GM18520 (cell line): ENCODE measurements at regions not wholly inside any gene's neighbourhood (a gene's known extent, or its start where the extent isn't known, plus 50 kb on each side); places are given as distances from the start of the nearest gene placed in this dataset.
"Not testable (repeated sequence)": the region's sequence is repeated elsewhere in the genome, so short reads cannot be mapped to it uniquely, and the experiment has no call there.

Source experiments
- ATAC-seq: cut with Tn5 transposase; IDR thresholded peaks from one replicate; pipeline ENCODE4 v1.9.1; 2021; ENCODE audit not compliant: unreplicated experiment

DNA sequence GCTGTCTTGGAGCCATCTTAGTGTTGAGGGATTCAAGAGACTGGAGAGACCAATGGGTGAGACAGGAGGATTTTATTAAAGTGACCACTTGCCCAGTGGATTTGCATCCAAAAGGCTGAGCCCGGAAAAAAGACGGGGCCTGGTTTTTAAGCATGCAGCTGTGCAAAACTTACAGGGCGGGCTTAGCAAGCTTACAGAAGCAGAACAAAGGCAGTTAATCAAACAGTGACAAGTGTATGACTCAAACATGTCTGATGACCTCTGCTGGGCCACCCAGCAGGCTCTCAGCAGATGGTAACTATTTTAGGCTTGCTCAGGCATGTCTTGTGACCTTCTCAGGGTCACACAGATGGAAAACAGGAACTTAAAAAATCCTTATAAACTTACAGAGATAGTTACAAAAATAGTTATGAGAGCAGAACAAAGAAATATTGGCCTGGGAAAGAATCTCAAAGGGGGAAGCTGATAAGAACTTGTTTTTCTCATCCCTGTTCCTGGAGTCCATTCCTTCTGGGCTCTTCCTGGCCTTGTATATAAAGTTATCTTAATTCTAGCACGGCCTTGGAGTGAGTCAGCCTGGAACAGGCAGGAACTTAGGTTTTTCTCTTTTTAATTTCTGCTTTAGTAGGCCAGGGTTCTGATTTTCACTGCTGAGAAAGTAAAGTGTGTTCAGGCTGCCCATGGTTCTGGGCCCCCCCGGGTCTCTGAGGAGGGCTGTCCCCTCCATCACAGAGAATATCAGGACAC lies 141.3 kb downstream of the CCDC74A start:
- ATAC-seq = not testable (repeated sequence)

DNA sequence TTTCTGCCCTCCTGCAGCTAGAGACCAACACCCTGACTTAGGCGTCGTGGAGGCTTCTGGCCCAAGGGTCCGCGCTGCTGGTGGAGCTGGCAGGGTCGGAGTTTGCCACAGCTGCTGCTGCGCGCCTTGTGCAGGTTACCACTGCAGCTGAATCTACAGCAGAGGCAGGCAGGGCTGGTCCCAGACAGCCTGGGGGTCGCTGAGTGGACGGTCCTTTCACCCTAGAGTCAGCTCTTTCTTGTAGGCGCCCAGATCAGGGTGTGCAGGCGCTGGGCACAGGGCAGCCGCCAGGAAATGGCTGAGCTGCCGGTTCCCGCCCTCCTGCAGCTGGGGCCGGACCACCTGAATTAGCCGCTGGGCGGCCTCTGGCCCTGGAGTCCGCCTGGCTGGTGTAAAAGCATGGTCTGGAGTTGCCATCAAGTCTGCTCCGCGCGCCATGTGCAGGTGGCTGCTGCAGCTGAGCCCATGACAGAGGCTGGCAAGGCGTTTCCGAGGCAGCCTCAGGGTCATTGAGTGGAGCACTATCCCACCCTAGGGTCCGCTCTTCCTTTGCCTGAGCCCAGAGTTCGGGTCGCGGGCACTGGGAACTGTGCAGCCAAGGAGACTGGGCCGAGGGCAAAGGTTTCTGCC lies 144.3 kb downstream of the CCDC74A start:
- not testable (repeated sequence) for ATAC-seq

DNA sequence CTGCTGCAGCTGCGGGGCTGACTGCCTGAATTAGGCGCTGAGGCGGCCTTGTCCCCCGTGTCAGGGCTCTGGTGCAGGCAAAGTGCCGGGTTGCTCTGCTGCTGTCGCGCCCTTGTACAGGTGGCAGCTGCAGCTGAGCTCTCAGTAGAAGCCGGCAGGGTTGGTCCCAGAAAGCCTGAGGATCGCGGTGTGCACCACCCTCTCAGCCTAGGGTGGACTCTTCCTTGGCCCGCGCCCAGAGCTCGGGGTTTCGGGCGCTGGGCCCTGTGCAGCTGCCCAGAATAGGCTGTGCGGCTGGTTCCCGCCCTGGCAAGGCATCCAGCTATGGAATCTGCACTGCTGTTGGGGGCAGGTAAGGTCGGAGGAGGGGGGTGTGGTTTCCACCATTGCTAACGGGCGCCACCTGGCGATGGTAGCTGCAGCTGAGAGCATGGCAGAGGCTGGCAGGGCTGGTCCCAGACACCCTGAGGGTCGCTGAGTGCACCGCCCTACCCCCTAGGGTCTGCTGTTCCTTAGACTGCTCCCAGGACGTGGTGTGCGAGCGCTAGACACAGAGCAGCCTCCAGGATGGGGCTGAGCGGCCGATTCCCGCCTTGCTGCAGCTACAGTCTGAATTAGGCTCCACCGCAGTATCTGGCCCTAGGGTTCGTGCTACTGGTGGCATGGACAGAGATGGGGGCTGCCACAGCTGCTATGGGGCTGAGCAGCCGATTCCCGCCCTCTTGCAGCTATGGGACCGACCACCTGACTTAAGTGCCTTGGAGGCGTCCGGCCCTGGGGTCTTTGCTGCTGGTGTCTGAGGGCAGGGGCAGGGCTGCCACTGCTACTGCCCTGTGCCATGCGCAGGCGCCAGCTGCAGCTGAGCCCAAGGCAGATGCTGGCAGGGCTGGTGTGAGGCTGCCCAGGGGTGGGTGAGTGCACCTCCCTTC lies 145.0 kb downstream of the CCDC74A start:
- ATAC-seq = peak; percentile 77

DNA sequence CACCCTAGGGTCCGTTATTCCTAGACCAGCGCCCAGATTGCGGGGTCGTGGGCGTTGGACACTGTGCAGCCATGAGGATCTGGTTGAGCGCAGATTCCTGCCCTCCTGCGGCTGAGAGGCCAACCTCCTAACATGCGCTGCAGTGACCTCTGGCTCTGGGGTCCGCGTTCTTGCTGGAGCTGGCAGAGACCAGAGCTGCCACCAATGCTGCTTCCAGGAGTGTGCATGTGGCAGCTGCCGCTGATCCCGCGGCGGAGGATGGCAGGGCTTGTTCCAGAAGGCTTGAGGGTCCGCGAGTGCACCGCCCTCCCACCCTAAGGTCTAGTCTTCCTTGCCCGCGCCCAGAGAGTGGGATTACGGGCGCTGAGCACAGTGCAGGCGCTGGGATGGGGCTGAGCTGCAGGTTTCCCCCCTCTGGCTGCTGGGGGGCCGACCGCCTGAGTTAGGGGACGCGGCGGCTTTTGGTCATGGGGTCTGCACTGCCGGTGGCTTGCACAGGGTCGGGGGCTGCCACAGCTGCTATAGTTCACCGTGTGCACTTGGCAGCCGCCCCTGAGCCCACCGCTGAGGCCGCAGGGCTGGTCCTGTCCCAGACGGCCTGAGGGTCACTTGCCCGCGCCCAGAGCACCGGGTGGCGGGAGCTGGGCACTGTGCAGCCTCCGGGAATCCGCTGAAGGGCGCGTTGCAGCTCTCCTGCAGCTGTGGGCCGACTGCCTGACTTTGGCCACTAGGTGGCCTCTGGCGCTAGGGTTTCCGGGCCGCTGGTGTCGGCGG lies 145.9 kb downstream of the CCDC74A start:
- peak; percentile 92 for ATAC-seq

DNA sequence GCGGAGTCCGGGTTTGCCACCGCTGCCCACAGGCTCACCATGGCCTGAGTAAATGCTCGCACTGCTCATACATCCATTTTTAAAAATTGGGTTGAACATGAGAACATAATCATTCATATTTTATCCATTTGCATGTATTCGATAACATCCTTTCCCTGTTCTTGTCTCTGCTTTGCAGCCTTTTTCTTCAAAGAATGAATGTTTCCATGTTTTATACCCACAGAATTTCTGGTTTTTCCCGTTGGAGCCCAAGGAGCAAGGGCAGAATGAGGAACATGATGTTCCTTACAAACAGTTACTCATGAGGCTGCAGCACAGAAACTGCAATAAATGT lies 146.5 kb downstream of the CCDC74A start:
- peak; percentile 5 for ATAC-seq

DNA sequence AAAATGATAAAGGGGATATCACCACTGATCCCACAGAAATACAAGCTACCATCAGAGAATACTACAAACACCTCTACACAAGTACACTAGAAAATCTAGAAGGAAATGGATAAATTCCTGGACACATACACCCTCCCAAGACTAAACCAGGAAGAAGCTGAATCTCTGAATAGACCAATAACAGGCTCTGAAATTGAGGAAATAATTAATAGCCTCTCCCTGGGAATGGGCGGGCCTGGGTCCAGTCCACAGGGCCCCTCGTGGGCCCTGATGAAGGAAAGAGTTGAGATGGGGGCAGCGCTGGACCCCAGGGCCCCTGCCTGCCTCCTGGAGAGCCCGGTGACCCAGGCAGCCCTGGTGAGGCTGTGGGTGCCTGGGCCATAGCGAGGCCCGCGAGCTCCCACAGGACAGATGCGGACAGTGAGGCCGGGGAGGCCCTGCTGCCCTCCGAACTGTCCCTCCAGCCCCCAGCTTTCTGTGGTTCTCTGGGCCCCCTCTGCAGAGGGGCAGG lies 154.0 kb downstream of the CCDC74A start:
- ATAC-seq = not testable (repeated sequence)

DNA sequence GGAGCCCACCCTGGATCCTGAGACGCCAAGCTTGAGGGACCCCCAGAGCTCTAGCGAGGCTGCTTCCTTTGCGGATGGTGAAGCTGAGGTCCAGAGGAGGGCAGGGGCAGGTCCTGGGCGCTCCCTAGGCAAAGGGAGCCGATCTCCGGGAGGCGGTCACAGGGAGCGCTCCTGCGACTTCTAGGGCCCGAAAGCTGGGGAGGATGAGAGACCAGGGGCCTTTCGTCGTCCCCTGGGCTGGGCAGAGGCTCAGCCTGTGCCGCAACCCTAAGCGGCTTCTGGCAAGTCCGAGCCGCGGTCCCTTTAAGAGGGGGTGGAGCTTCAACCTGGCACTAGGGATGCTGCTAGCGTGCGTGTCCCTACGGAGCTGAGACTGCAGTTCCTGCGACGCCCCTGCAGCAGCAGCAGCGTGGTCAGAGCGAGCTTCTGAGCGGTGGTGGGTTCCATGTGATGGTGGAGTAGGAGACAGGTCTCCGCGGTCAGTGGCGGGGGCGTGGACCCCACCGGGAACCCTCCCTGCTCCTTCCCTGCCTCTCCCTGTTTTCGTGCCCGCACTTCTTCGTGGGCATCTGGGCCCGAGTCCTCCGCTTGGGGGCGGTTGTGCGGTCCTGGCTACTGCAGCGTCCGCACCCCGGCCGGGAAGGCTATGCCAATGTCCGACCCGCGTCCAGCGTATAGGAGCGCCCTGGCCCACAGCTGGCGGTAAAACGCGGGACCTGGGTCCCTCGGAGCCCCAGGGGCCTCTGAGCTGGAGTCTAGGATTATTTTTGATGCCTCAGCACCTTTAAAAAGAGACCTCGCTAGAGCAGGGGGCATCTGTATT lies 154.6 kb downstream of the CCDC74A start:
- ATAC-seq = peak; percentile 100

DNA sequence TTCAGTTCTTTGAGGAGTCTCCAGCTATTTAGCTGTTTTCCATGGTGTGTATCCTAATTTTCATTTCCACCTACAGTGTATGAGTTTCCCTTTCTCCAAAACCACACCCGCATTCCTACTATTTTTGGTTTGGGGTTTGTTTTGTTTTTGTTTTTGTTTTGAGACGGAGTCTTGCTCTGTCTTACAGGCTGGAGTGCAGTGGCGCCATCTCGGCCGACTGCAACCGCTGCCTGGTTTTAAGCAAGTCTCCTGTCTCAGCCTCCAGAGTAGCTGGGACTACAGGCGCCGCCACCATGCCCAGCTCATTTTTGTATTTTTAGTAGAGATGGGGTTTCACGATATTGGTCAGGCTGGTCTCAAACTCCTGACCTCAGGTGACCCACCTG lies 155.2 kb downstream of the CCDC74A start:
- ATAC-seq = not testable (repeated sequence)

DNA sequence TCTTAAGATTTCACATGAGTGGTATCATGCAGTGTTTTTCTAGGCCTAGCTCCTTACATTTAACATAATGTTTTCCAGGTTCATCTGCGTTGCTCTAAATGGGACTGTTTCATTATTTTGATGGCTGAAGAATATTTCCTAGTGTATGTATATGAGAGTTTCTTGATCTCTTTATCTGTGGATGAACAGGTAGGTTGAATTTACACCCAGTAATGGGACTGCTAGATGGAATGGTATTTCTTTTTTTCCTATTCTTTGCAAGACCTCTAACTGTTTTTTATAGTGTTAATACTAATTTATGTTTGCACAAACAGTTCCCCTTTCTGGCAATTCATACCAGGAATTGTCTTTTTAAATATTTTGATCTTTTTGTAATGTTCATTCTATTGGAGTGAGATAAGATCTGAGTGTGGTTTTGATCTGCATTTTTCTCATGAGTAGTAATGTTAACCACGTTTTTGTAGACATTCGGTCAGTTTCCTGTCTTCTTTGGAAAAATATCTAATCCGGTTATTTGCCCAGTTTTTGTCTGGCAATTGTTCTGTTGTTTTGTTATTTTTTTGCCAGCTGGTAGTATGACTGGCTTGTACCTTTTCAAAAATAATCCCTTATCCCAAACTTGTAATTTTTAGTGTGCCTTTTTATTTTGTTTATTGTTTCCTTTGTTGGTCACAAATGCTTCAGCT lies 157.1 kb downstream of the CCDC74A start:
- not testable (repeated sequence) for ATAC-seq

DNA sequence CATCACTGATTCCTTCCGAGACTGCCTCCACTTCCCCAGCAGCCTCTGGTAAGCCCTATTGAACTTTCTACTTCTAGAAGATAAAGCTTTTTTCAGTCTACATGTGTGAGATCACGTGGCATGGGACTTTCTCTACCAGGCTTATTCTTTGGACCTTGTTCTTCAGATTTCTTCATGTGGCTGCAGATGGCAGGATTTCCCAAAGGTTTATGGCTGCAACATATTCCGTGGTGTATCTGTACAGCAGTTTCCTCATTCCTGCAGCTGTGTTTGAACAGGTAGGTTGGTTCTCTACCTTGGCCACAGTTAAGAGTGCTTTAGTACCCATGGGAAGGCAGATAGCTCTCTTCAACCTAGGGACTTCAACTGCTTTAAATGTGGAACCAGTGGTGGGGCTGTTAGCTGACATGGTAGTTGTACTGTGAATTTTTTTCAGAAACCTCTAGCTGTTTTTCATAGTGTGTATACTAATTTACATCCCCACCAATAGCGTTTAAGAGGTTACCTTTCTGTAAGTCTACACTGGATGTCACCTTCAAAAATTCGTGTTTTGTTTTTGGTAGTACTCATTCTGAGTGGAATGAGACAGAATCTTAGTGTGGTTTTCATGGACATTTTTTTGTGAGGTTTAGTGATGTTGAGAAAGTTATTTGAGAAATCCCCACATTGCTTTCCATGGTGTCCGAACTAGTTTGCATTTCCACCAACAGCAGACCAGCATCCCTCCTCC lies 158.6 kb downstream of the CCDC74A start:
- not testable (repeated sequence) for ATAC-seq

DNA sequence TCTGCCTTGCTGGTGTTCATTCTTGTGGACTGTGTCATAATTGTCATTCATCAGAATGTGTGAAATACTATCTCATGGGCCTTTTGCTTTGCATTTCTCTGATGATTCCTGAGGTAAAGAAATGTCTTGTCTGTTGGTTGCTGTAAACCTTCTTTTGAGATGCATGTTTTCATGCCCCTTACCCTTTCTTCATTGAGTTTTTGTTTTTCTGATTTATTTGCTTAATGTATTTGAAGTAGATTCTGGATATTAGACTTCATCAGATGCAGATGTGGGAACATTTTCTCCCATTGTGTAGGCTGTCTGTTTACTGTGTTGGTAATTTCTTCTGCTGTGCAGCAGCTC lies 159.2 kb downstream of the CCDC74A start:
- ATAC-seq = not testable (repeated sequence)

DNA sequence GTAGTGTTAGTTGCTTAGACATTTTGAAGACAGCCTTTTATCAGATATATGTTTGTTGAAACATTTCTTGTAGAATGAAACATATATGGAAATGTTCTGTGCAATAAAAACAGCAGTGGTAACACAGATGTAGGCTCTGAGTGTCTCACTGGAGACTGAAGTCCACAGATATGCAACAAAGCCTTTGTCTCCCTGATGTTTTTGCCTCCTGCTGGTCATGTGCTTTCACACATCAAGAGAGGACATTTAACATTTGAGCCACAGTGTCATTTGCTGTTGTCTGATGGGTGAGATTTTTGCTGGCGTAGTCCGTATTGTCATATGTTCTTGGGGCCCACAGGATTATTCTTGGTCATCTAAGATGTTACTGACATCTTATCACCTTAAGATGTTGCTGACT lies 161.4 kb downstream of the CCDC74A start:
- not testable (repeated sequence) for ATAC-seq

DNA sequence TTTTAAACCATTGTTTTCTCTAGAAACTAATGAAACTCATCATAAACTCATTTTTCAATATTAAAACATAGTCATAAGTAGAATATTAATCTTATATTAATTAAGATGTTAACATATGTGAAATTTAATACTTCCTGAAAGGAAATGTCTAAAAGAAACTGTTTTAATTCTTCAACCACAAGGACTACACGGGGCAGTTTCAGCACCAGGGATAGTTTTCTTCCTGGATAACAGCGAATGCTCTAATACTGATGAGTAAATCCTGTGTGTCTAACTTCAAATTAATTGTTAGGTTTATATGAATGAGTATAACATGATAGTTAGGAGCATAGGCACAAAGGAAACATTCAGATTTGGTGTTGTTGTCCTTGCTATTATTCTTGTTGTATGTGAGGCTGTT lies 183.6 kb downstream of the CCDC74A start:
- not testable (repeated sequence) for ATAC-seq

DNA sequence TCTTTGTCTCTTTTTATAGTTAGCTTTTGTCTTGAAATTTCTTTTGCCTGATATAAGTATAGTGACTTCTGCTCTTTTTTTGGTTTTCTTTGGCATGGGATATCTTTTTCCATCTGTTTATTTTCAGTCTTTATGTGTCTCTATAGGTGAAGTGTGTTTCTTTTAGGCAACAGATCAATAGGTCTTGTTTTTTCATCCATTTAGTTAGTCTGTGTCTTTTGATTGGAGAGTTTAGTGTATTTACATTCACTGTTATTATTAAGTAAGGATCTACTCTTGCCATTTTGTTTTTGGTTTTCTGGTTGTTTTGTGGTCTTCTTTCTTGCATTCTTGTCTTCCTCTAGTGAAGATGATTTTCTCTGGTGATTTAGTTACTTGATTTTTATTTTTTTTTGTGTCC lies 190.2 kb downstream of the CCDC74A start:
- not testable (repeated sequence) for ATAC-seq

DNA sequence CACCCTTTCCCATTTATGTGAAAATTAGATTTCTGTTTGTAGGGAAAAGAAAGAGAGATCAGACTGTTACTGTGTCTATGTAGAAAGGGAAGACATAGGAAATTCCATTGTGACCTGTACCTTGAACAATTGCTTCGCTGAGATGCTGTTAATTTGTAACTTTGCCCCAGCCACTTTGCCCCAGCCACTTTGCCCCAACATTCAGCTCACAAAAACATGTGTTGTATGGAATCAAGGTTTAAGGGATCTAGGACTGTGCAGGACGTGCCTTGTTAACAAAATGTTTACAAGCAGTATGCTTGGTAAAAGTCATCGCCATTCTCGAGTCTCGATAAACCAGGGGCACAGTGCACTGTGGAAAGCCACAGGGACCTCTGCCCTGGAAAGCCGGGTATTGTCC lies 193.5 kb downstream of the CCDC74A start:
- not testable (repeated sequence) for ATAC-seq

DNA sequence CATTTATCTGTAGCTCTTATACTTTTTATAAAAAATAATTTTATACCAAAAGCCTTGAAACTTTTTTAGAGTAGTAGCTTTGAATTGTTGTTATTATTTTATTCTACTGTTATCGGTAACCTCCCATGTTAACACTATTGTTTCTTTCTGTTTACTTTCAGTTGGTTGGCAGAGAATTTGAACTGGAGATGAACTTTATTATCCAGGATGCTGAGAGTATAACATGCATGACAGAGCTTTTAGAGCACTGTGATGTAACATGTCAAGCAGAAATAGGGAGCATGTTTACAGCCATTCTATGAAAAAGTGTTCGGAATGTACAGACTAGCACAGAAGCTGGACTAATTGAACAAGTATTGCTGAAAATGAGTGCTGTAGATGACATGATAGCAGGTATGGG lies 194.6 kb downstream of the CCDC74A start:
- ATAC-seq = not testable (repeated sequence)

DNA sequence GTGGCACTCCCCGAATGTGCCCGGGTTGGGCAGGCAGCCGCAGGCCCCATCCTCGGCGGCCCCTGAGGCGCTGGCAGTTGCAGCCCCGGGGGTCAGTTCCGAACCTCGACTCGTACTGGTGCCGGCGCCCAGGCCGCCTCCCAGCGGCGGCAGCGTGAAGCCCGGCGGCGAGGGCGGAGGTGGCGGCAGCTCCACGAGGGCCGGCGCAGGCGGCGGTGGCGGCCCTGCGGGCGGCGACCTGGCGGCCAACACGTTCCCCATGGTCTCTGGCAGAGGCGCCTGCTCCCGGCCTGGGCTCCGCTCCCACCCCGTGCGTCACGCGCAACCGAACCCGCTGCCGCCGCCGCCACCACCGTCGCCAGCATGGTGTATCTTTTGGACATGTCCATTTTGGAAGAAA lies 196.3 kb downstream of the CCDC74A start:
- no peak for ATAC-seq

DNA sequence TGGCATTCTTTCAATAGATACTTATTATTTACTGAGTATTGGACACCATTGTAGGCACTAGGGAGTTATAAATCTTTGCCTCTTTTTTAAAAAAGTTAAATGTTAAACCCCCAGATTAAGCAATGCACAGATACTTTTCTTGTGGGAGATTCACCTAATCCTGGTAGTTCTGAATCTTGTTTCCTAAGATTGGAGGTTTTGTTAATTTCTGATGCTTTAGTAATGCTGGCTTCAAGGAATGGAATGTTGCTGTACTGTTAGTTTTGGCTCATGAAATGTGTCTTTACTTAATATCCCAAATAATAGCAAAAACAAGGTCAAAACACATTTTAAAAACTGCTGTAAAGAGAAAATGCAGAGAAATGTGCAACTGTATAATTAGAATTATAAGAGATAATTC lies 200.8 kb downstream of the CCDC74A start:
- not testable (repeated sequence) for ATAC-seq

DNA sequence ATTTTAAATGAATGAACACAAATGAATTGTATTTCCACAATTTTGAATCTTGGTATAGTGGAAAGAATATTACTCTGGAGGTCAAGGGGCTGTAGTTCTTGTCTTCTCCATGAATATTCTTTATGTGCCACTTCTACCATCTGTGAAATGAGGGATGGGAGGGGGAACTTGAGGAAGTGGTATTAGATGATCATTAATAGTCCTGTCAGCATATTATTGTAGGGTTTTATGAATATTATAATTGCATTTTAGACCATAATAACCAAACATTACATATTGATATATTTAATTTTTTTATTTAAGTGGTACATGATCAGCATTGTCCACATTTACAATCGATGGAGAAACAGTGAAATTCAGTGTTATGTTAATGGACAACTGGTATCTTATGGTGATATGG lies 205.8 kb downstream of the CCDC74A start:
- ATAC-seq = not testable (repeated sequence)
